Hepatocyte (in vitro differentiated cells): ENCODE measurements at regions not wholly inside any gene's neighbourhood (a gene's known extent, or its start where the extent isn't known, plus 50 kb on each side); places are given as distances from the start of the nearest gene placed in this dataset.

Source experiments
- DNase-seq: peaks from one replicate; pipeline ENCODE4 v3.0.0-alpha.2; 2016; ENCODE audit warnings: low spot score
- H2AFZ ChIP-seq: fragments of 200-600 bp; sonication (generic); 2 replicates; pipeline ENCODE4 v1.6.0; 2016; ENCODE audit warnings: antibody characterized with exemption, mild to moderate bottlenecking
- H3K27ac ChIP-seq: fragments of 200-600 bp; sonication (generic); 2 replicates; pipeline ENCODE4 v1.5.1; 2016; ENCODE audit warnings: mild to moderate bottlenecking
- H3K27me3 ChIP-seq: fragments of 200-600 bp; sonication (generic); 2 replicates; pipeline ENCODE4 v1.6.1; 2016
- H3K36me3 ChIP-seq: fragments of 200-600 bp; sonication (generic); replicated peaks from 2 replicates; pipeline ENCODE4 v1.5.1; 2016; ENCODE audit warnings: low read depth; ENCODE audit not compliant: insufficient read depth
- H3K4me1 ChIP-seq: fragments of 200-600 bp; sonication (generic); 2 replicates; pipeline ENCODE4 v1.5.1; 2016; ENCODE audit warnings: mild to moderate bottlenecking, moderate library complexity; ENCODE audit not compliant: insufficient read depth
- H3K4me2 ChIP-seq: fragments of 200-600 bp; sonication (generic); 2 replicates; pipeline ENCODE4 v1.6.0; 2016
- H3K4me3 ChIP-seq: fragments of 200-600 bp; sonication (generic); 2 replicates; pipeline ENCODE4 v1.5.1; 2016; ENCODE audit warnings: mild to moderate bottlenecking
- H3K79me2 ChIP-seq: fragments of 200-600 bp; sonication (generic); 2 replicates; pipeline ENCODE4 v1.6.0; 2017; ENCODE audit warnings: mild to moderate bottlenecking
- H3K9me2 ChIP-seq: fragments of 200-600 bp; sonication (generic); replicated peaks from 2 replicates; pipeline ENCODE4 v1.6.0; 2017; ENCODE audit warnings: mild to moderate bottlenecking; ENCODE audit not compliant: insufficient read depth
- H3K9me3 ChIP-seq: fragments of 200-600 bp; sonication (generic); 2 replicates; pipeline ENCODE4 v1.5.1; 2016; ENCODE audit warnings: low read depth, mild to moderate bottlenecking
- H4K20me1 ChIP-seq: fragments of 200-600 bp; sonication (generic); 2 replicates; pipeline ENCODE4 v1.6.0; 2016; ENCODE audit warnings: mild to moderate bottlenecking; ENCODE audit not compliant: insufficient read depth, poor library complexity, severe bottlenecking
- CTCF ChIP-seq: fragments of 200-600 bp; sonication (generic); IDR thresholded peaks from 2 replicates; pipeline ENCODE4 v1.5.1; 2016; ENCODE audit warnings: antibody characterized with exemption, mild to moderate bottlenecking; ENCODE audit not compliant: poor library complexity
- EZH2 ChIP-seq: fragments of 200-600 bp; sonication (generic); IDR thresholded peaks from 2 replicates; pipeline ENCODE4 v1.6.1; 2016; ENCODE audit warnings: antibody characterized with exemption, mild to moderate bottlenecking, borderline replicate concordance
- EZH2phosphoT487 ChIP-seq: fragments of 200-600 bp; sonication (generic); IDR thresholded peaks from one replicate; pipeline ENCODE4 v1.6.1; 2018; ENCODE audit warnings: antibody characterized with exemption, mild to moderate bottlenecking, low read depth, moderate library complexity; ENCODE audit not compliant: unreplicated experiment, severe bottlenecking
- WGBS: methylation state at CpG from one replicate; pipeline ENCODE4 v1.1.6; 2016; ENCODE audit warnings: low lambda C conversion rate; ENCODE audit errors: missing lambda C conversion rate; 5-methylcytosine and 5-hydroxymethylcytosine counted together

GRCh38 chr2:122323927-122324326, 568.5 kb downstream of the TSN start:
- 87% methylated on average over 6 of the region's 6 CpGs for WGBS
- DNase-seq, result no peak
- Histone ChIP-seq H4K20me1 (no peaks in the 10 kb centered on the region), H3K4me2 (no peak overlapping the region), H2AFZ (no peak overlapping the region), H3K27me3 (peaks cover 4% of the 10 kb centered on the region), H3K4me3 (no peak overlapping the region), H3K79me2 (no peaks in the 10 kb centered on the region), H3K9me3 (no peaks in the 10 kb centered on the region), H3K27ac (no peak overlapping the region), H3K4me1 (no peaks in the 10 kb centered on the region), H3K9me2 (no peaks in the 10 kb centered on the region), H3K36me3 (no peaks in the 10 kb centered on the region)
- TF ChIP-seq EZH2phosphoT487 (no peak), CTCF (no peak), EZH2 (no peak)

GRCh38 chr2:122326471-122326870, 571.0 kb downstream of the TSN start:
- H2AFZ ChIP-seq, result no peak overlapping the region
- TF ChIP-seq CTCF (no peak), EZH2 (no peak), EZH2phosphoT487 (no peak)
- H3K79me2 ChIP-seq, result no peaks in the 10 kb centered on the region

GRCh38 chr2:122328816-122329215, 573.4 kb downstream of the TSN start:
- TF ChIP-seq CTCF (no peak), EZH2 (no peak), EZH2phosphoT487 (no peak)

More at GRCh38 chr2:122326471-122326870, 571.0 kb downstream of the TSN start:
- no peaks in the 10 kb centered on the region for H3K9me3 ChIP-seq
- no peaks in the 10 kb centered on the region for H3K9me2 ChIP-seq
- H3K4me1 ChIP-seq, result no peaks in the 10 kb centered on the region
- H3K4me3 ChIP-seq, result no peak overlapping the region
- DNase-seq, result no peak
- peaks cover 4% of the 10 kb centered on the region for H3K27me3 ChIP-seq
- no peak overlapping the region for H3K27ac ChIP-seq
- WGBS, result 52% methylated on average over 3 of the region's 3 CpGs
- no peaks in the 10 kb centered on the region for H3K36me3 ChIP-seq
- no peaks in the 10 kb centered on the region for H4K20me1 ChIP-seq
- H3K4me2 ChIP-seq, result no peak overlapping the region

GRCh38 chr2:122329278-122329677, 573.8 kb downstream of the TSN start:
- Histone ChIP-seq H3K27ac (no peak overlapping the region), H3K36me3 (no peaks in the 10 kb centered on the region), H3K4me1 (no peaks in the 10 kb centered on the region), H3K4me3 (no peak overlapping the region), H4K20me1 (no peaks in the 10 kb centered on the region), H3K9me2 (no peaks in the 10 kb centered on the region), H3K27me3 (peaks cover 4% of the 10 kb centered on the region), H3K4me2 (no peak overlapping the region), H3K9me3 (no peaks in the 10 kb centered on the region), H3K79me2 (no peaks in the 10 kb centered on the region), H2AFZ (no peak overlapping the region)
- no peak for TF ChIP-seq EZH2phosphoT487
- TF ChIP-seq CTCF, result no peak
- no peak for DNase-seq
- 74% methylated on average over 2 of the region's 2 CpGs for WGBS

More at GRCh38 chr2:122328816-122329215, 573.4 kb downstream of the TSN start:
- no peaks in the 10 kb centered on the region for H3K9me3 ChIP-seq
- H3K9me2 ChIP-seq, result no peaks in the 10 kb centered on the region
- H3K4me1 ChIP-seq, result no peaks in the 10 kb centered on the region
- H3K4me2 ChIP-seq, result no peak overlapping the region
- H3K27ac ChIP-seq, result no peak overlapping the region
- H3K27me3 ChIP-seq, result peaks cover 4% of the 10 kb centered on the region
- H4K20me1 ChIP-seq, result no peaks in the 10 kb centered on the region
- H3K36me3 ChIP-seq, result no peaks in the 10 kb centered on the region
- DNase-seq, result no peak
- no peak overlapping the region for H2AFZ ChIP-seq
- no peaks in the 10 kb centered on the region for H3K79me2 ChIP-seq
- no peak overlapping the region for H3K4me3 ChIP-seq
- 91% methylated on average over 4 of the region's 4 CpGs for WGBS
